H1 (cell line): ENCODE measurements at regions not wholly inside any gene's neighbourhood (a gene's known extent, or its start where the extent isn't known, plus 50 kb on each side); places are given as distances from the start of the nearest gene placed in this dataset.

ENCODE experiments used
- CTCF ChIA-PET: fragments of 300-600 bp; sonication (Branson Sonifier 250); formaldehyde crosslinking; loops from one replicate; lab custom pipeline; 2021; ENCODE audit not compliant: partially characterized antibody; lab: Charles Lee
- POLR2A ChIA-PET: fragments of 300-600 bp; sonication (Branson Sonifier 250); formaldehyde crosslinking; loops from one replicate; lab custom pipeline; 2021; ENCODE audit warnings: inconsistent platforms; ENCODE audit not compliant: partially characterized antibody; lab: Charles Lee
- DNase-seq, 2 experiments: peaks; one replicate each; pipeline versions ENCODE4 v3.0.0 to v3.0.0-alpha.2; 2010 to 2022; ENCODE audit warnings: low spot score in 2 of 2, low read depth in 1 of 2, mixed read lengths in 1 of 2
- FAIRE-seq: peaks from 2 replicates; lab custom pipeline; 2011; peaks lifted over from hg19 to GRCh38; lab: Jason Lieb, UNC
- H2AFZ ChIP-seq: 2 replicates; pipeline ENCODE4 v1.8.1; 2012; ENCODE audit warnings: low read length, inconsistent platforms
- H2AK5ac ChIP-seq: 2 replicates; pipeline ENCODE4 v1.6.1; 2013; ENCODE audit warnings: low read depth, low read length
- H2BK120ac ChIP-seq: replicated peaks from 2 replicates; pipeline ENCODE3; 2013; ENCODE audit warnings: low read depth, low read length, inconsistent platforms
- H2BK12ac ChIP-seq: 2 replicates; pipeline ENCODE4 v1.6.1; 2013; ENCODE audit warnings: low read depth, low read length
- H2BK15ac ChIP-seq: 2 replicates; pipeline ENCODE4 v1.6.1; 2013; ENCODE audit warnings: low read length
- H2BK20ac ChIP-seq: 2 replicates; pipeline ENCODE4 v1.6.1; 2013; ENCODE audit warnings: low read length
- H2BK5ac ChIP-seq: 2 replicates; pipeline ENCODE4 v1.6.1; 2013; ENCODE audit warnings: low read depth, low read length
- H3K14ac ChIP-seq: 2 replicates; pipeline ENCODE4 v1.6.1; 2013; ENCODE audit warnings: inconsistent platforms; ENCODE audit not compliant: insufficient read length
- H3K18ac ChIP-seq: 2 replicates; pipeline ENCODE4 v1.6.1; 2013; ENCODE audit warnings: low read length; ENCODE audit errors: extremely low read depth
- H3K23ac ChIP-seq: 2 replicates; pipeline ENCODE4 v1.6.1; 2013; ENCODE audit warnings: inconsistent platforms; ENCODE audit not compliant: insufficient read length
- H3K23me2 ChIP-seq: 2 replicates; pipeline ENCODE4 v1.6.1; 2013; ENCODE audit warnings: low read depth, low read length
- H3K27ac ChIP-seq: 2 replicates; pipeline ENCODE4 v1.6.1; 2011; ENCODE audit warnings: low read depth, low read length, inconsistent platforms
- H3K27me3 ChIP-seq, 4 experiments: replicated peaks in 1 of 4; 1 replicate in 1 of 4; 2 replicates in 3 of 4; pipeline versions ENCODE4 v1.6.1 to v1.8.1; 2011 to 2013; ENCODE audit warnings: low read length in 3 of 4, mild to moderate bottlenecking in 3 of 4, inconsistent platforms in 2 of 4, mixed read lengths in 2 of 4, moderate library complexity in 1 of 4; ENCODE audit not compliant: control insufficient read depth in 3 of 4, insufficient read depth in 3 of 4; ENCODE audit errors: extremely low read depth in 1 of 4
- H3K36me3 ChIP-seq, 4 experiments: 2 replicates each; pipeline versions ENCODE4 v1.6.1 to v1.8.1; 2011 to 2013; ENCODE audit warnings: mild to moderate bottlenecking in 4 of 4, low read length in 3 of 4, moderate library complexity in 2 of 4, control low read depth in 1 of 4, inconsistent platforms in 1 of 4; ENCODE audit not compliant: insufficient read depth in 4 of 4, control insufficient read depth in 2 of 4
- H3K4ac ChIP-seq: replicated peaks from 2 replicates; pipeline ENCODE3; 2013; ENCODE audit warnings: low read length, low read depth, mixed read lengths, inconsistent platforms; ENCODE audit not compliant: insufficient read length
- H3K4me1 ChIP-seq, 4 experiments: replicated peaks in 1 of 4; 1 replicate in 1 of 4; 2 replicates in 3 of 4; pipeline versions ENCODE4 v1.6.1 to v1.8.1; 2011 to 2013; ENCODE audit warnings: low read length in 3 of 4, inconsistent platforms in 2 of 4, mixed read lengths in 1 of 4; ENCODE audit not compliant: insufficient read depth in 4 of 4, control insufficient read depth in 3 of 4
- H3K4me2 ChIP-seq, 2 experiments: 2 replicates each; pipeline versions ENCODE4 v1.6.1 to v1.8.1; 2011 to 2013; ENCODE audit warnings: low read depth in 2 of 2, low read length in 2 of 2, control low read depth in 1 of 2, inconsistent platforms in 1 of 2, mild to moderate bottlenecking in 1 of 2; ENCODE audit not compliant: insufficient read depth in 1 of 2
- H3K4me3 ChIP-seq, 4 experiments: fragments of 200-600, 300-600 bp in 1 of 4; sonication (generic), shearing (Covaris generic), sonication (Bioruptor Twin) in 1 of 4; 2 replicates each; pipeline versions ENCODE4 v1.5.1 to v1.8.1; 2011 to 2016; ENCODE audit warnings: low read length in 4 of 4, low read depth in 3 of 4, control low read depth in 2 of 4, inconsistent platforms in 2 of 4, mild to moderate bottlenecking in 2 of 4, mixed read lengths in 1 of 4, moderate library complexity in 1 of 4; ENCODE audit not compliant: insufficient read depth in 2 of 4; ENCODE audit errors: extremely low read depth in 1 of 4
- H3K56ac ChIP-seq: replicated peaks from 2 replicates; pipeline ENCODE3; 2013; ENCODE audit warnings: low read depth, mild to moderate bottlenecking, mixed read lengths, low read length, inconsistent platforms; ENCODE audit not compliant: insufficient read length
- H3K79me1 ChIP-seq: 2 replicates; pipeline ENCODE4 v1.6.1; 2013; ENCODE audit warnings: low read depth, low read length, control low read depth
- H3K79me2 ChIP-seq, 2 experiments: 2 replicates each; pipeline versions ENCODE4 v1.6.1 to v1.8.1; 2012 to 2013; ENCODE audit warnings: low read length in 2 of 2, mild to moderate bottlenecking in 2 of 2, inconsistent platforms in 1 of 2; ENCODE audit not compliant: insufficient read depth in 2 of 2, control insufficient read depth in 1 of 2
- H3K9ac ChIP-seq, 4 experiments: replicated peaks in 1 of 4; 1 replicate in 1 of 4; 2 replicates in 3 of 4; pipeline versions ENCODE4 v1.6.1 to v1.8.1; 2011 to 2013; ENCODE audit warnings: low read depth in 3 of 4, low read length in 3 of 4, control low read depth in 2 of 4, mild to moderate bottlenecking in 2 of 4, moderate library complexity in 2 of 4, inconsistent platforms in 1 of 4; ENCODE audit errors: extremely low read depth in 1 of 4
- H3K9me3 ChIP-seq, 2 experiments: 2 replicates each; pipeline versions ENCODE4 v1.6.1 to v1.8.1; 2012 to 2013; ENCODE audit warnings: mild to moderate bottlenecking in 2 of 2, moderate library complexity in 2 of 2, control low read depth in 1 of 2, inconsistent platforms in 1 of 2, low read depth in 1 of 2, low read length in 1 of 2, mixed read lengths in 1 of 2; ENCODE audit not compliant: insufficient read depth in 2 of 2
- H4K20me1 ChIP-seq, 2 experiments: replicated peaks in 1 of 2; 2 replicates each; pipeline versions ENCODE3 to v1.8.1; 2011 to 2013; ENCODE audit warnings: inconsistent platforms in 2 of 2, low read length in 2 of 2, mild to moderate bottlenecking in 1 of 2; ENCODE audit not compliant: insufficient read depth in 2 of 2, control insufficient read depth in 1 of 2
- H4K5ac ChIP-seq: 2 replicates; pipeline ENCODE4 v1.6.1; 2013; ENCODE audit warnings: low read length, low read depth, mixed read lengths, inconsistent platforms; ENCODE audit not compliant: insufficient read length
- H4K8ac ChIP-seq: 2 replicates; pipeline ENCODE4 v1.8.0; 2013; ENCODE audit warnings: mild to moderate bottlenecking, moderate library complexity, low read length, inconsistent platforms; ENCODE audit not compliant: insufficient read depth; ENCODE audit errors: extremely low read depth
- H4K91ac ChIP-seq: replicated peaks from 2 replicates; pipeline ENCODE3; 2013; ENCODE audit warnings: low read length, mixed read lengths, inconsistent platforms; ENCODE audit not compliant: insufficient read length
- TEAD4 ChIP-seq: IDR thresholded peaks from 2 replicates; pipeline ENCODE4 v1.6.1; 2012; ENCODE audit warnings: low read depth, low read length, inconsistent platforms, mixed read lengths
- YY1 ChIP-seq: IDR thresholded peaks from 2 replicates; pipeline ENCODE4 v1.6.1; 2011; ENCODE audit warnings: low read depth, mild to moderate bottlenecking, low read length
- ZNF274 ChIP-seq: IDR thresholded peaks from 2 replicates; pipeline ENCODE4 v1.7.0; 2012; ENCODE audit warnings: low read length, borderline replicate concordance; ENCODE audit errors: extremely low read depth
- WGBS, 2 experiments: shearing (Covaris generic) in 1 of 2; methylation state at CpG; one replicate each; pipeline versions ENCODE4 v1.1.6 to v1.1.7; 2013 to 2015; ENCODE audit warnings: low lambda C conversion rate in 2 of 2, mixed read lengths in 2 of 2, inconsistent platforms in 1 of 2, low coverage in 1 of 2, missing lambda C conversion rate in 1 of 2; ENCODE audit not compliant: insufficient replicate concordance in 2 of 2, insufficient coverage in 1 of 2, insufficient read length in 1 of 2; ENCODE audit errors: extremely low coverage in 1 of 2, missing lambda C conversion rate in 1 of 2; 5-methylcytosine and 5-hydroxymethylcytosine counted together

GRCh38 chr4:188434643-188435042, 295.4 kb downstream of the TRIML1 start:
- POLR2A ChIA-PET = no interaction called here
- H3K18ac ChIP-seq = no peak overlapping the region
- no peak overlapping the region for H2BK5ac ChIP-seq
- H2AFZ ChIP-seq = no peak overlapping the region
- FAIRE-seq = no peak
- H3K9ac ChIP-seq = no peak overlapping the region
- no peaks in the 10 kb centered on the region for H3K23me2 ChIP-seq
- no peak overlapping the region for H2BK12ac ChIP-seq
- H2BK120ac ChIP-seq = no peak overlapping the region
- no peak overlapping the region for H3K56ac ChIP-seq
- WGBS, 2 experiments = 89% methylated on average over 6 of the region's 6 CpGs; no CpG with 5 or more reads in 1 of the 2 experiments
- no peak overlapping the region for H3K4ac ChIP-seq
- no peak overlapping the region for H4K8ac ChIP-seq
- H3K79me1 ChIP-seq = no peaks in the 10 kb centered on the region
- no peaks in the 10 kb centered on the region for H3K79me2 ChIP-seq
- no peak overlapping the region for H4K91ac ChIP-seq
- H3K27me3 ChIP-seq = no peaks in the 10 kb centered on the region
- no peak overlapping the region for H2AK5ac ChIP-seq
- H4K5ac ChIP-seq = no peak overlapping the region
- CTCF ChIA-PET = interaction anchor here (1.0 kb wide), 1 partner anchor 24 kb away, joined by 4 read pairs; no protein-coding TSS in a partner anchor
- DNase-seq = no peak
- no peak overlapping the region for H3K23ac ChIP-seq
- 0 out of 2 replicates have a peak overlapping the region, but pooled peaks have one; percentile 49 for H2BK15ac ChIP-seq
- H3K4me1 ChIP-seq = peaks cover 2 to 9% (median 2%) of the 10 kb centered on the region in 4 experiments; a peak in 3 of 7 replicates
- no peak overlapping the region for H3K4me3 ChIP-seq
- TF ChIP-seq ZNF274 = no peak
- TF ChIP-seq TEAD4 = no peak
- no peak for TF ChIP-seq YY1
- H2BK20ac ChIP-seq = no peak overlapping the region
- no peaks in the 10 kb centered on the region for H4K20me1 ChIP-seq
- no peaks in the 10 kb centered on the region for H3K36me3 ChIP-seq
- no peaks in the 10 kb centered on the region for H3K9me3 ChIP-seq
- no peak overlapping the region for H3K14ac ChIP-seq
- H3K27ac ChIP-seq = no peak overlapping the region
- no peak overlapping the region for H3K4me2 ChIP-seq
